HUDEP-2 (cell line): ENCODE measurements at regions not wholly inside any gene's neighbourhood (a gene's known extent, or its start where the extent isn't known, plus 50 kb on each side); places are given as distances from the start of the nearest gene placed in this dataset.
"Not testable (repeated sequence)": the region's sequence is repeated elsewhere in the genome, so short reads cannot be mapped to it uniquely, and the experiment has no call there.

Source experiments
- DNase-seq, 76 experiments: peaks; one replicate each; lab custom pipeline; 2025; ENCODE audit not compliant: unreplicated experiment in 76 of 76; lab: John Stamatoyannopoulos, UW

DNA sequence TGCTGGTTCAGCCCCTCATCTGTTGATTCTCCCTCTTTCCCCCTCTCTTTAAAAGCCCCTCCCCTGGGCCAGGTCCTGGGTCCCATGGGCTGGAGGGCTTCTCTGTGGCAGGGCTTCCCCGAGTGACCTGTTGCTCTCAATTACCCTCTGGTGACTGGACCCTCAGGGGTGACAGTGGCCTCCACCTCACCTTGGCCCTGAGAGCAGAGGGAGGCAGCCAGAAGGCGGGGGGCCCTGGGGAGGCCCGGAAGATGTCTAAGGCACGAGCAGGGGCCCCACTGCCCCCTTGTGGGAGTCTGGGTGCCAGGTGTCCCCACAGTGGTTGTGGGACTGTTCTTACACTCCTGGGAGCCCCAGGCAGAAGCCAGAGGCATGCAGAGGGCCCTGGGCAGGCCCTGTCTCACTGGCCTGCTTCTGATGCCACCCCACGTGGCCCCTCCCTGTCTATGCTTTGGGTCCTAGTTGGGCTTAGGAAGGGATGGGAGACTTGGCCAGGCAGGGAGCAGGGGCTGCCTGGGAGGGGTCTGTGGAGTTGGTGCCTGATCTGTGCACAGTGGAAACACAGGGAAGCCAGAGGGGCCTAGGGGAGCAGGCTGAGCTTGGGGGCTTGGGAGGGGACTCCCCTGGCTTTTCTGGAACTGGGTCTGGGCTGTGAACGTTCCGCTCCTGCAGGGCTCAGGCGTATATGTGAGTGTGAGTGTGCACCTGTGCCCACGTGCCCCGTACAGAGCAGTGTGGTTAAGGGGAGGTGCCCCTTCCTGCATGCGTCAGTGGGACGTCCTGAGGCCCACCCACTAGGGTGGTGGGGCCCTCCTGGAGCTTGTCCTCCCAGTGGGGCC is 179.7 kb downstream of the TMEM121 start:
- not testable (repeated sequence) for DNase-seq

DNA sequence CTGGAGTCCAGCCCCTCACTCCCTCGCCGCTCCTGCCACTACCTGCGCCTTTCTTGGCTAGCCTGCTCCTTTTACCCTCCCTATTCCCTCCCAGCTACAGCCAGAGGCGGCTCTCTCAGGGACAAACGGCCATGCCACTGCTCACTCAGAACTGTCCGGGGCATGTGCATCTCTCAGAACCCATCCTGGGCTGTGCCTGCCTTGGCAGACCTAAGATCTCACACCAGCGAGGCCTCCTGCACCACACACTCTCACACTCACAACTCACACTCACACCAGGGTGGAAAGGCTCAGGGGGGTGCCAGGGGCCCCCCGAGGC is 180.3 kb downstream of the TMEM121 start:
- DNase-seq = not testable (repeated sequence)

DNA sequence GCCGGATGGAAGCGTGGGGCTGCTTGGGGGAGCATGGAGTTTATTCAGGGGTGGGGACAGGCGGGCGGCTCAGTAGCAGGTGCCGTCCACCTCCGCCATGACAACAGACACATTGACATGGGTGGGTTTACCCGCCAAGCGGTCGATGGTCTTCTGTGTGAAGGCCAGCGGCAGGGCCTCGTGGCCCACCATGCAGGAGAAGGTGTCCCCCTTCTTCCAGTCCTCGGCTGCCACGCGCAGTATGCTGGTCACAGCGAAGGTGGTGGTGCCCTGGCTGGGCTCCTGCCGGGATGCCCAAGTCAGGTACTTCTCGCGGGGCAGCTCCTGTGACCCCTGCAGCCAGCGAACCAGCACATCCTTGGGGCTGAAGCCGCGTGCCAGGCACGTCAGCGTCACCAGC is 180.7 kb downstream of the TMEM121 start:
- not testable (repeated sequence) for DNase-seq

- not testable (repeated sequence) for DNase-seq
Observed at GRCh38 chr14:105707723-105708151, 181.4 kb downstream of the TMEM121 start.

DNA sequence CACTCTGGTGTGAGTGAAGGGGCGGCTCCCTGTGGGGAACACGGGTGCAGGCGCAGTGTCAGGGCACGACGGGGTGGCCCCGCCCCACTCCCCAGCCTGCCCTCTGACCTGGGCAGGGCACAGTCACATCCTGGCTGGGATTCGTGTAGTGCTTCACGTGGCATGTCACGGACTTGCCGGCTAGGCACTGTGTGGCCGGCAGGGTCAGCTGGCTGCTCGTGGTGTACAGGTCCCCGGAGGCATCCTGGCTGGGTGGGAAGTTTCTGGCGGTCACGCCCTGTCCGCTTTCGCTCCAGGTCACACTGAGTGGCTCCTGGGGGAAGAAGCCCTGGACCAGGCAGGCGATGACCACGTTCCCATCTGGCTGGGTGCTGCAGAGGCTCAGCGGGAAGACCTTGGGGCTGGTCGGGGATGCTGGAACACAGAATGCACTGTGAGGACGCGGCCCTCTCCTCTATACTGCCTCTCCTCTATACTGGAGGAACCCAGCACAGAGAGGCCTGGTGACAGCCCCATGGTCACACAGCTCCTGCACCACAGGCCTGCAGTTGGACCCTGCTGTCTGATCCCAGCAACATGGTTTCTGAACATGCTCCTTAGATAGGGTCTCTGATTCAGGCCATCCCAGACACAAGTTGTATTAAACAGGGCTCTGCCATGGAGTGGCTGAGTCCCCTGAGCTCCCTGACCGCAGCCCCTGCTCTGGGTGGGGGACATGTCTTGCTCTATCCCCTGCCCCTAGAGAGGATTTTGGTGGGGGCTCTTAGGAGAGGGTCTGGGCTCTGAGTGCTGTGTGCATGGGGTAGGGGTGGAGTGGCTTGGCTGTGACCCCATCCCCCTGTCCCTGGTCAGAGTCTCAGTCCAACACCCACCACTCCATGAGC is 182.1 kb downstream of the TMEM121 start:
- DNase-seq = not testable (repeated sequence)

DNA sequence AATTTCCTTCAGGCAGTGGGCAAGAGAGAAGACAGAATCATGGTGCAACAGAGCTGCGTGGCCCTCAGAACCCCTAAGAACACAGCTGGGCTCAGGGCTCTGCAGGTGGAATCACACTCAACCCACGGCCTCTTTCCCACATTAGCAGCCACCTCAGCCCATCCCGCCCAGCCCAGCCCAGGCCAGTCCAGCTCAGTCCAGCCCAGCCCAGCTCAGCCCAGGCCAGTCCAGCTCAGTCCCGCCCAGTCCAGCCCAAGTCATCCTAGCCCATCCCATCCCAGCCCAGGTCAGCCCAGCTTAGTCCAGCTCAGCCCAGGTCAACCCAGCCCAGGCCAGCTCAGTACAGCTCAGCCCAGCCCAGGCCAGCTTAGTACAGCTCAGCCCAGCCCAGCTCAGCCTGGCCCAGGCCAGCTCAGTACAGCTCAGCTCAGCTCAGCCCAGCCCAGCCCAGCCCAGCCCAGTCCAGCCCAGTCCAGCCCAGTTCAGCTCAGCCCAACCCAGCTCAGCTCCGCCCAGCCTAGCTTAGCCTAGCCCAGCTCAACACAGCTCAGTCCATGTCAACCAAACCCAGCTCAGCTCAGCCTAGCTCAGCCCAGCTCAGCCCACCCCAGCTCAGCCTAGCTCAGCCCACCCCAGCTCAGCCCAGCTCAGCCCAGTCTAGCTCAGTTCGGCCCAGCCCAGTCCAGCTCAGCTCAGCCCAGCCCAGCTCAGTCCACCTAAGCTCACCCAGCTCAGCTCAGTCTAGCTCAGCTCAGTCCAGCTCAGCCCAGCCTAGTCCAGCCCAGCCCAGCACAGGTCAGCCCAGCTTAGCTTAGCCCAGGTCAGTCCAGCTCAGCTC is 183.1 kb downstream of the TMEM121 start:
- no peak for DNase-seq

- peak in 1 of 76 experiments; percentile 18 for DNase-seq
Observed at GRCh38 chr14:105710119-105711043, 184.0 kb downstream of the TMEM121 start.

DNA sequence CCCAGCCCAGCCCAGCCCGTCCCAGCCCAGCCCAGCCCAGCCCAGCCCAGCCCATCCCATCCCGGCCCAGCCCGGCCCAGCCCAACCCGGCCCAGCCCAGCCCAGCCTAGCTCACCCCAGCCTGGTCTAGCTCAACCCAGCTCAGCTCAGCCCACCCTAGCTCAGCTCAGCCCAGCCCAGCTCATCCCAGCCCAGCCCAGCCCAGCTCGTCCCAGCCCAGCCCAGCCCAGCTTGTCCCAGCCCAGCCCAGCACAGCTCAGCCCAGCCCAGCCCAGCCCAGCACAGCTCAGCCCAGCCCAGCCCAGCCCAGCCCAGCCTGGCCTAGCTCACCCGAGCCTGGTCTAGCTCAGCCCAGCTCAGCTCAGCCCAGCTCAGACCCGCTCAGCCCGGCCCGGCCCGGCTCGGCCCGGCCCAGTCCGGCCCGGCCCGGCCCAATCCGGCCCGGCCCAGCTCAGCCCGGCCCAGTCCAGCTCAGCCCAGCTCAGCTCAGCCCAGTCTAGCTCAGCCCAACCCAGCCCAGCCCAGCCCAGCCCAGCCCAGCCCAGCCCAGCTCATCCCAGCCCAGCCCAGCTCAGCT is 184.7 kb downstream of the TMEM121 start:
- no peak for DNase-seq

DNA sequence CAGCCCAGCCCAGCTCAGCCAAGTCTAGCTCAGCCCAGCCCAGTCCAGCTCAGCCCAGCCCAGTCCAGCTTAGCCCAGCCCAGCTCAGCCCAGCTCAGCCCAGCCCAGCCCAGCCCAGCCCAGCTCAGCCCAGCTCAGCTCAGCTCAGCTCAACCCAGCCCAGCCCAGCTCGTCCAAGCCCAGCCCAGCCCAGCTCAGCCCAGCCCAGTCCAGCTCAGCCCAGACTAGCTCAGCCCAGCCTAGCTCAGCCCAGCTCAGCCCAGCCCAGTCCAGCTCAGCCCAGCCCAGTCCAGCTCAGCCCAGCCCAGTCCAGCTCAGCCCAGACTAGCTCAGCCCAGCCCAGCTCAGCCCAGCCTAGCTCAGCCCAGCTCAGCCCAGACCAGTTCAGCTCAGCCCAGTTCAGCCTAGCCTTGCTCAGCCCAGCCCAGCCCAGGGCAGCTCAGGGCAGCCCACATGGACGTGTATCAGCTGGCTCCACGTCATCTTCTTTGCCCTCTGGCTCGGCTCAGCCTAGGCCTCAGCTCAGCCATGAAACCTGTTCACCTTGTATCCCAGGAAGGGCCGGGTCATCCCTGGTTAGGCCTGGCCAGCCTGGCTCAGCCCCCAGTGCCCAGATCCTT is 185.6 kb downstream of the TMEM121 start:
- DNase-seq = no peak

DNA sequence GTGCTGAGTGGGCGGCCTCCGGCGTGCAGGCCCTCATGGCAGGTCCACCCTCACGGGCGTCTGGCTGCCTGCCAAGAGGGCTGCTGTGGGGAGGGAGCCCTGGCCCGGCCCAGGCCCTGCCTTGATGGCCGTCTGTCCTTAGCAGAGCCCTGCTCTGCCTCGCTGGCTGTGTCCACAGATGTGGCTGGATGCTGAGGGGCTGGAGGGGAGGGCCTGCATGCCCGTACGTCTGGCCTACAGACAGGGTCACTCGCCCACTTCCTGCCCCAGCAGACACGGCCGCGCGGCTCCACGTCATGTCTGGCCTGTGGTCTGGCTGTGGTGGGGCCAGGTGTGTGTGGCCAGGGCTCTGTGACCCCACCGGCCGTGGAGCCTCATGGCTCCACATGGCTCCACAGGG is 186.3 kb downstream of the TMEM121 start:
- not testable (repeated sequence) for DNase-seq

DNA sequence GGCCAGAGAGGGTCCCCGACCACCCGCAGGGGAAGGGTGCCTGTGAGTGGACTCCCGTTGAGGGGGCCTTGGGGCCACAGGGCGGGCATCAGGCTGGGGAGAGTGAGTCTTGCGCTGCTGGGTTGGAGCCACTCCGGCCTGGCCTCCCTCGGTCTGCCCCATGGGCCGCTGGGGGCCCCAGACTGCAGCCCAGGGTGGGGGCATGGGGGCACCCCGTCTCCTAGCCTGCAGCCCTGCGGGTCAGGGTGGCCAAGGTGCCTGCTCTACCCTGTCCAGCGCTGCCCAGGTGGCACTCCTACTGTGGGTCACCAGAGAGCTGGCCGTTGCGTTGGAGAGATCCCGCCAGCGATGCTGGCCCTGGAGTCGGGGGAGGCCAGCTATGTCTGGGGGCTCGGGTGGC is 186.8 kb downstream of the TMEM121 start:
- not testable (repeated sequence) for DNase-seq

- not testable (repeated sequence) for DNase-seq
Observed at GRCh38 chr14:105713836-105714235, 187.5 kb downstream of the TMEM121 start.

DNA sequence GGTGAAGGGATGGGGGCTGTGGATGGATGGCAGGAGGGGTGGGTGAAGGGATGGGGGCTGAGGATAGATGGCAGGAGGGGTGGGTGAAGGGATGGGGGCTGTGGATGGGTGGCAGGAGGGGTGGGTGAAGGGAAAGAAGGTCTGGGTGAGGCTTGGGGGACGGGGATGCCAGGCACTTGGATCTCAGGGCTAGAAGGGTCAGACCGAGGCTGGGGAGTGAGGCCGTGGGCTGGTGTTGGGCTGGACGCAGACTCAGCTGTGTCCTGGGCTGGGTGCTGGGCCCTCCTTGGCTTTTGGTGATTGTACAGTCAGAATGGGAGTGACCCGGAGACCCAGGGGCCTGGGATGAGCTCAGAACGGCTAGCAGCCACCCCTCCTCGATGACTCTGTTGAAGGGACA is 192.4 kb downstream of the TMEM121 start:
- DNase-seq = not testable (repeated sequence)

DNA sequence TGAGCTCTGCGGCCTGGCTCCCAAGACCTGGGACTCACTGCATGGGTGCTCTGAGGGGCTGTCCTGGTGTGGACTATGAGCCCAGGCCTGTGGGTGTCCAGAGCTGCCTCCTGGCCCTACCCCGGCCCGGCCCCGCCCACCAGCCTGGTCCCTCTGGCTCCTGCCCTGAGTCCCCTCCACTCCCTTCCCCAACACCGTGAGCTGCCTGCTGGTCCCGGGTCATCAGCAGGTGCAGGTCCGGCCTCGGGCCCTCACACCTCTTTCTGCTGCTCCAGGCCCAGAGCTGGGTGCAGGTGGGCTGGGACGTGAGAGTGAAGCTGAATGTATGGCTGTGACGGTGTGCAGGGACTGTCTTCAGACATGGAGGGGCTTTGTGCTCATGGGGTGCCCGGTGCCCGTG is 193.7 kb downstream of the TMEM121 start:
- not testable (repeated sequence) for DNase-seq

- DNase-seq = not testable (repeated sequence)
Observed at GRCh38 chr14:105720852-105721601, 194.6 kb downstream of the TMEM121 start.

GRCh38 chr14:105721602-105721970 is 195.2 kb downstream of the TMEM121 start:
- DNase-seq = not testable (repeated sequence)

DNA sequence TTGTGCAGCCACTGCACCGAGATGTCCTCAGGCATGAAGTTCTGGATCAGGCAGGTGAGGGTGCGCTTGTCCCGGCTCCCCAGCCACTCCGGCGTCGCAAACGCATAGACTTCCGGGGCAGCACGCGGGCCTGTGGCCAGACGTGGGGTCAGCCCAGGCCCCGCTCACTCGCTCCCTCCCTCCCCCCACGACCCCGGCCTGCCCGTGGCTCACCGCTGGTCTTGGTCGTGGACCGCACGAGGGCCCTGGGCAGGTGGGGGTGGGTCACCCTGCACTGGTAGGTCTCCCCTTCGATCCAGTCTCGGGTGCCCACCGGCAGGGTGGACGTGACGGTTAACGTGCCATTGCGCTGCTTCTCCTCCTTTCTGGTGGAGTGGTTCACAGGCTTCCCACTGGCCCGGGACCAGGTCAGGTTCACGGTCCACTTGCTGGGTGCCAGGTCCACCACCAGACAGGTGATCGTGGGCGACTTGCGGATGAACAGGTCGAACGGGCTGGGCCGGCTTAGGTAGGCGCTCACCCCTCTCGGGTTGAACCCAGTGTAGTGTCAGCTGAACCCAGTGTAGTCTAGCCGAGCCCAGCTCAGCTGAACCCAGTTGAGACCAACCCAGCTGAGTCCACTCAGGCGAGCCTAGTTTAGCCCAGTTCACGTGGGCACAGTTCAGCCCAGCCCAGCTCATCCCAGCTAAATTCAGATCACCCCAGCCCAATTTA is 195.8 kb downstream of the TMEM121 start:
- DNase-seq = not testable (repeated sequence)

DNA sequence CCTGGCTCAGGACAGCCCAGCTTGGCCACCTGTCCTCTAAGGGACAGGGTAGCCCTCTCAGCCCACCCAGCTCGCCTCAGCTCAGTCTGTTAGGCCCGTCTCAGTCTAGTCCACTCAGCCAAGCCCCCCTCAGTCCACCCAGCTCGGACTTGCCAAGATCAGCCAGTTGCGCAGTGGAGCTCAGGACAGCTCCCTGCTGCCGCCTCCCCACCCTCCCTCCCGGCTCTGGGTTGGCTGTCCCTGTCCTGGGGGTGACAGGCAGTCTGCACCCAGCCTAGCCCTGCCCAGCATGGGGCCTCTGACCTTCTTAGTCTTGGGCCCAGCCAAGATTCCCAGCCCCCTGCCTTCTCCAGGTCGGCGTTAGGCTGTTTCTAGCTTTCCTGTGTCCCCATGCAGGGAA is 196.9 kb downstream of the TMEM121 start:
- DNase-seq = not testable (repeated sequence)
